ENCODE measurements at regions not wholly inside any gene's neighbourhood (a gene's known extent, or its start where the extent isn't known, plus 50 kb on each side); places are given as distances from the start of the nearest gene placed in this dataset.

GRCh38 chr6:134394208-134394607, 76.3 kb upstream of the SGK1 start:
- no peaks in the 10 kb centered on the region for H3K36me3 ChIP-seq (replicated peaks; ENCODE audit: insufficient read depth, low read length)
- H2AFZ ChIP-seq (ENCODE audit: low read length): no peak overlapping the region
- no peak overlapping the region for H3K9ac ChIP-seq (ENCODE audit: low read length)
- H3K9me3 ChIP-seq (replicated peaks; ENCODE audit: insufficient read depth, low read length): no peaks in the 10 kb centered on the region
- no peak for DNase-seq
- no peaks in the 10 kb centered on the region for H3K79me2 ChIP-seq (ENCODE audit: low read length)
- no peaks in the 10 kb centered on the region for H3K27me3 ChIP-seq (replicated peaks; ENCODE audit: insufficient read depth, low read length)
- no peaks in the 10 kb centered on the region for H3K9me2 ChIP-seq (replicated peaks; ENCODE audit: insufficient read depth, low read length)
- no peak for TF ChIP-seq EZH2phosphoT487 (IDR thresholded peaks at IDR 0.05; ENCODE audit: low read length)
- TF ChIP-seq EZH2 (optimal IDR thresholded peaks at IDR 0.05; ENCODE audit: low read depth, low read length): no peak
- TF ChIP-seq CTCF (IDR thresholded peaks at IDR 0.05; ENCODE audit: low read length): no peak
- no peaks in the 10 kb centered on the region for H4K20me1 ChIP-seq (ENCODE audit: insufficient read depth, low read length)
- no peak overlapping the region for H3K4me3 ChIP-seq (ENCODE audit: low read length)
- no peaks in the 10 kb centered on the region for H3K4me1 ChIP-seq (ENCODE audit: low read length)
- H3K4me2 ChIP-seq (ENCODE audit: low read depth, low read length): no peak overlapping the region
- no peaks in the 10 kb centered on the region for H3F3A ChIP-seq (ENCODE audit: insufficient read depth, low read length)
- no peak overlapping the region for H3K27ac ChIP-seq (ENCODE audit: low read length)

GRCh38 chr6:134391205-134391604, 73.3 kb upstream of the SGK1 start:
- Histone ChIP-seq H3K4me2 (ENCODE audit: low read depth, low read length) (no peak overlapping the region), H3K4me1 (ENCODE audit: low read length) (no peaks in the 10 kb centered on the region), H3K27me3 (replicated peaks; ENCODE audit: insufficient read depth, low read length) (no peaks in the 10 kb centered on the region), H3K9ac (ENCODE audit: low read length) (no peak overlapping the region), H3K27ac (ENCODE audit: low read length) (no peak overlapping the region), H3K9me3 (replicated peaks; ENCODE audit: insufficient read depth, low read length) (no peaks in the 10 kb centered on the region), H3K4me3 (ENCODE audit: low read length) (no peak overlapping the region), H4K20me1 (ENCODE audit: insufficient read depth, low read length) (no peaks in the 10 kb centered on the region), H3K36me3 (replicated peaks; ENCODE audit: insufficient read depth, low read length) (no peaks in the 10 kb centered on the region), H2AFZ (ENCODE audit: low read length) (no peak overlapping the region), H3K79me2 (ENCODE audit: low read length) (no peaks in the 10 kb centered on the region), H3K9me2 (replicated peaks; ENCODE audit: insufficient read depth, low read length) (no peaks in the 10 kb centered on the region), H3F3A (ENCODE audit: insufficient read depth, low read length) (no peaks in the 10 kb centered on the region)
- TF ChIP-seq EZH2phosphoT487 (IDR thresholded peaks at IDR 0.05; ENCODE audit: low read length) (no peak), CTCF (IDR thresholded peaks at IDR 0.05; ENCODE audit: low read length) (no peak), EZH2 (optimal IDR thresholded peaks at IDR 0.05; ENCODE audit: low read depth, low read length) (no peak)
- no peak for DNase-seq

- TF ChIP-seq EZH2 (optimal IDR thresholded peaks at IDR 0.05; ENCODE audit: low read depth, low read length) (no peak), CTCF (IDR thresholded peaks at IDR 0.05; ENCODE audit: low read length) (no peak), EZH2phosphoT487 (IDR thresholded peaks at IDR 0.05; ENCODE audit: low read length) (no peak)
- Histone ChIP-seq H3K79me2 (ENCODE audit: low read length) (no peaks in the 10 kb centered on the region), H3K36me3 (replicated peaks; ENCODE audit: insufficient read depth, low read length) (no peaks in the 10 kb centered on the region), H3K9ac (ENCODE audit: low read length) (no peak overlapping the region), H3K27ac (ENCODE audit: low read length) (no peak overlapping the region), H3K27me3 (replicated peaks; ENCODE audit: insufficient read depth, low read length) (no peaks in the 10 kb centered on the region), H2AFZ (ENCODE audit: low read length) (no peak overlapping the region), H3K4me2 (ENCODE audit: low read depth, low read length) (no peak overlapping the region), H3K4me1 (ENCODE audit: low read length) (no peaks in the 10 kb centered on the region), H3F3A (ENCODE audit: insufficient read depth, low read length) (no peaks in the 10 kb centered on the region), H3K9me3 (replicated peaks; ENCODE audit: insufficient read depth, low read length) (no peaks in the 10 kb centered on the region), H4K20me1 (ENCODE audit: insufficient read depth, low read length) (no peaks in the 10 kb centered on the region), H3K9me2 (replicated peaks; ENCODE audit: insufficient read depth, low read length) (no peaks in the 10 kb centered on the region), H3K4me3 (ENCODE audit: low read length) (no peak overlapping the region)
- no peak for DNase-seq
Measured at GRCh38 chr6:134389658-134390057, 71.7 kb upstream of the SGK1 start.
